ENCODE measurements at regions not wholly inside any gene's neighbourhood (a gene's known extent, or its start where the extent isn't known, plus 50 kb on each side); places are given as distances from the start of the nearest gene placed in this dataset.
"Not testable (repeated sequence)": the region's sequence is repeated elsewhere in the genome, so short reads cannot be mapped to it uniquely, and the experiment has no call there.

GRCh38 chr6:10196090-10196489, 218.8 kb downstream of the TFAP2A start:
- H3K4me3 Mint-ChIP-seq: no peak overlapping the region
- no peaks in the 10 kb centered on the region for H3K36me3 Mint-ChIP-seq (ENCODE audit: low read depth)
- DNase-seq: no peak
- H3K9me3 Mint-ChIP-seq: peaks cover 7% of the 10 kb centered on the region
- no peak overlapping the region for H3K27ac Mint-ChIP-seq
- no peaks in the 10 kb centered on the region for H3K27me3 Mint-ChIP-seq
- no peaks in the 10 kb centered on the region for H3K4me1 Mint-ChIP-seq (ENCODE audit: low read depth)

GRCh38 chr6:10194816-10195672, 219.8 kb downstream of the TFAP2A start:
- Mint-ChIP-seq H3K9me3 (peaks cover 1% of the 10 kb centered on the region), H3K36me3 (ENCODE audit: low read depth) (no peaks in the 10 kb centered on the region), H3K4me1 (ENCODE audit: low read depth) (no peaks in the 10 kb centered on the region), H3K4me3 (no peak overlapping the region), H3K27me3 (no peaks in the 10 kb centered on the region), H3K27ac (no peak overlapping the region)
- no peak for DNase-seq

DNA sequence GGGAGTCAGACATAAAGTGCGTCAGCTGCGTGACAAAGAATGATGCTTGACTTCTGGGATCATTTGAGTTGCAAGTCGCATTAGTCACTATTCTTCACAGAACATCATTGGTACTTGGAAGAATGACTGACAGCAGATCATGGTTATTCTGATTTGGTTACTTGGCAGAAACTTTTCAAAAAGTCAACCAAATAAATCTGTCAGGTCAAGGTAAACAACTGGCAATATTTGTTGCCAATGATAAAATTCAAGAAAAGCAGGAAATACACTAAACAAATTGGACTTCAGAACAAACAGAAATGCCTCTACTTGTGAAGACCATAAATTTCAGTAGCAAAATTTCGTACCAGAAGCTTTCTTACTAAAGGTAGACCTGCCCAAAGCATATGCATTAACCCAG, 221.6 kb downstream of the TFAP2A start:
- H3K4me1 Mint-ChIP-seq (ENCODE audit: low read depth): no peaks in the 10 kb centered on the region
- H3K9me3 Mint-ChIP-seq: peaks cover 2% of the 10 kb centered on the region
- H3K27ac Mint-ChIP-seq: no peak overlapping the region
- H3K27me3 Mint-ChIP-seq: no peaks in the 10 kb centered on the region
- no peaks in the 10 kb centered on the region for H3K36me3 Mint-ChIP-seq (ENCODE audit: low read depth)
- H3K4me3 Mint-ChIP-seq: no peak overlapping the region
- no peak for DNase-seq

GRCh38 chr6:10190042-10190441, 224.8 kb downstream of the TFAP2A start:
- Mint-ChIP-seq H3K4me3 (no peak overlapping the region), H3K27me3 (no peaks in the 10 kb centered on the region), H3K27ac (no peak overlapping the region), H3K9me3 (peaks cover 6% of the 10 kb centered on the region), H3K4me1 (ENCODE audit: low read depth) (no peaks in the 10 kb centered on the region), H3K36me3 (ENCODE audit: low read depth) (no peaks in the 10 kb centered on the region)
- no peak for DNase-seq

- Mint-ChIP-seq H3K36me3 (ENCODE audit: low read depth) (no peaks in the 10 kb centered on the region), H3K9me3 (peaks cover 7% of the 10 kb centered on the region), H3K27me3 (no peaks in the 10 kb centered on the region), H3K4me1 (ENCODE audit: low read depth) (no peaks in the 10 kb centered on the region), H3K4me3 (no peak overlapping the region), H3K27ac (no peak overlapping the region)
- DNase-seq: no peak
Observed at GRCh38 chr6:10184371-10185227, 230.3 kb downstream of the TFAP2A start.

GRCh38 chr6:10180138-10181074, 234.5 kb downstream of the TFAP2A start:
- no peak for DNase-seq
- Mint-ChIP-seq H3K27me3 (no peaks in the 10 kb centered on the region), H3K27ac (no peak overlapping the region), H3K4me1 (ENCODE audit: low read depth) (no peaks in the 10 kb centered on the region), H3K36me3 (ENCODE audit: low read depth) (no peaks in the 10 kb centered on the region), H3K9me3 (peaks cover 2% of the 10 kb centered on the region), H3K4me3 (no peak overlapping the region)

DNA sequence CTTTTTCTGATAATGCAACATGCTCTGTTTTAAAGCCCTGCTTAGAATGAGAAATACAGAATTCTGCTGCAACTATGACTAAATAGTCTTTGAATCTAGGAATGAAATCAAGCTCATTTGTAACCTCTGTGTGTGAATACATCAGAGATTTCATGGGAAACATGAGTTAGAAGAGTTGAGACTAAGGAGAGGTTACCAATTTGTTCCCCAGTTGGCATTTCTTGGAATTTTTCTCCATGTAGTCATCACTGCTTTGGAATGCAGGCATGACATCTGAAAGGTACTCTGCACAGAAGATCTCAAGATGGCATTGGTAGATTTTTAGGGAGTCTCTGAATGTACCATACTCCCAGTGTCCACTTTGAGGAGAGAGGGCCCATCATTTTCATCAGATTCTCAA, 237.2 kb downstream of the TFAP2A start:
- Mint-ChIP-seq H3K9me3 (peaks cover 2% of the 10 kb centered on the region), H3K27ac (no peak overlapping the region), H3K27me3 (no peaks in the 10 kb centered on the region), H3K4me1 (ENCODE audit: low read depth) (no peaks in the 10 kb centered on the region), H3K4me3 (no peak overlapping the region), H3K36me3 (ENCODE audit: low read depth) (no peaks in the 10 kb centered on the region)
- DNase-seq: no peak

DNA sequence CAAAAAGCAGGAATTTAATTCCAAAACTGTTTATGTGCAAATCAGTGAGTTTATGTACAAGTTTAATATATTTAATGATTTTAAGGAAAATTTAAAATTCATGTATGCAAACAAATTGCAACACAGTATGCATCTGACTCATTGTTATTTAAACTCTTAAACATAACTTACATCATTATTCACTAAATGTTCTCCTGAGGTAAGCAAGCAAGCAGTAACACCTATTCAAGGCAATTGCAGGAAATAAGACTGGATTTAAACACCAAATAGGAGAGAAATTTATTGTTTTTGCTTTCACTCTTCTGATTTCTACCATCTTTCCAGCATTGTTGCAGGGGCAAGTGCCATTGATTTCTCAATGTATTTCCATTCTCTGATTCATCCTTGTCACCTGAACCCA, 239.5 kb downstream of the TFAP2A start:
- no peak for DNase-seq

GRCh38 chr6:10174761-10175160, 240.1 kb downstream of the TFAP2A start:
- no peaks in the 10 kb centered on the region for H3K4me1 Mint-ChIP-seq (ENCODE audit: low read depth)
- DNase-seq: no peak
- no peak overlapping the region for H3K4me3 Mint-ChIP-seq
- no peaks in the 10 kb centered on the region for H3K27me3 Mint-ChIP-seq
- H3K36me3 Mint-ChIP-seq (ENCODE audit: low read depth): no peaks in the 10 kb centered on the region
- peaks cover 6% of the 10 kb centered on the region for H3K9me3 Mint-ChIP-seq
- H3K27ac Mint-ChIP-seq: no peak overlapping the region

More for the DNA sequence above, 239.5 kb downstream of the TFAP2A start:
- H3K27ac Mint-ChIP-seq: no peak overlapping the region
- no peaks in the 10 kb centered on the region for H3K4me1 Mint-ChIP-seq (ENCODE audit: low read depth)
- H3K27me3 Mint-ChIP-seq: no peaks in the 10 kb centered on the region
- H3K9me3 Mint-ChIP-seq: peaks cover 6% of the 10 kb centered on the region
- H3K36me3 Mint-ChIP-seq (ENCODE audit: low read depth): no peaks in the 10 kb centered on the region
- H3K4me3 Mint-ChIP-seq: no peak overlapping the region

- DNase-seq: no peak
- H3K27me3 Mint-ChIP-seq: no peaks in the 10 kb centered on the region
- H3K36me3 Mint-ChIP-seq (ENCODE audit: low read depth): no peaks in the 10 kb centered on the region
- H3K27ac Mint-ChIP-seq: no peak overlapping the region
- H3K4me1 Mint-ChIP-seq (ENCODE audit: low read depth): no peaks in the 10 kb centered on the region
- H3K4me3 Mint-ChIP-seq: no peak overlapping the region
- peaks cover 6% of the 10 kb centered on the region for H3K9me3 Mint-ChIP-seq
Observed at GRCh38 chr6:10174056-10174455, 240.8 kb downstream of the TFAP2A start.

- not testable (repeated sequence) for H3K4me3 Mint-ChIP-seq; H3K4me1 Mint-ChIP-seq (ENCODE audit: low read depth); H3K9me3 Mint-ChIP-seq; H3K36me3 Mint-ChIP-seq (ENCODE audit: low read depth); H3K27ac Mint-ChIP-seq; DNase-seq; H3K27me3 Mint-ChIP-seq
Observed at GRCh38 chr6:10171706-10172105, 243.2 kb downstream of the TFAP2A start.

- Mint-ChIP-seq H3K4me1 (ENCODE audit: low read depth) (no peaks in the 10 kb centered on the region), H3K27me3 (no peaks in the 10 kb centered on the region), H3K4me3 (no peak overlapping the region), H3K9me3 (peaks cover 6% of the 10 kb centered on the region), H3K27ac (no peak overlapping the region), H3K36me3 (ENCODE audit: low read depth) (no peaks in the 10 kb centered on the region)
- no peak for DNase-seq
Observed at GRCh38 chr6:10170816-10171215, 244.1 kb downstream of the TFAP2A start.

GRCh38 chr6:10166031-10166430, 248.8 kb downstream of the TFAP2A start:
- no peaks in the 10 kb centered on the region for H3K27me3 Mint-ChIP-seq
- H3K27ac Mint-ChIP-seq: no peak overlapping the region
- no peak overlapping the region for H3K4me3 Mint-ChIP-seq
- no peak for DNase-seq
- H3K4me1 Mint-ChIP-seq (ENCODE audit: low read depth): no peaks in the 10 kb centered on the region
- H3K36me3 Mint-ChIP-seq (ENCODE audit: low read depth): no peaks in the 10 kb centered on the region
- H3K9me3 Mint-ChIP-seq: peaks cover under 1% of the 10 kb centered on the region

GRCh38 chr6:10163203-10163962, 251.5 kb downstream of the TFAP2A start:
- no peak overlapping the region for H3K27ac Mint-ChIP-seq
- H3K27me3 Mint-ChIP-seq: no peaks in the 10 kb centered on the region
- H3K4me1 Mint-ChIP-seq (ENCODE audit: low read depth): no peaks in the 10 kb centered on the region

More at GRCh38 chr6:10163203-10163962, 251.5 kb downstream of the TFAP2A start:
- Mint-ChIP-seq H3K4me3 (no peak overlapping the region), H3K36me3 (ENCODE audit: low read depth) (no peaks in the 10 kb centered on the region), H3K9me3 (no peaks in the 10 kb centered on the region)
- DNase-seq: no peak

Measured in activated T-cell treated with anti-CD3 and anti-CD28 coated beads, Interleukin-2, amount 50 U/mL, for 24 hours (primary cell).